Psoas muscle (tissue), 7 donors: ENCODE measurements at regions not wholly inside any gene's neighbourhood (a gene's known extent, or its start where the extent isn't known, plus 50 kb on each side); places are given as distances from the start of the nearest gene placed in this dataset.

ENCODE experiments used
- ATAC-seq, 4 donors: fragments of 200-7000 bp; cut with Tn5 transposase; one replicate each; pipeline ENCODE4 v1.9.1; 2020; ENCODE audit warnings: moderate library complexity in 3 of 4, mild to moderate bottlenecking in 2 of 4
- DNase-seq, 2 donors: peaks; one replicate each; pipeline ENCODE4 v3.0.0-alpha.2; 2020
- H3K27ac ChIP-seq: fragments of 200-600 bp; one replicate; pipeline ENCODE4 v1.8.0; 2022
- H3K27me3 ChIP-seq, 3 donors: fragments of 200-600 bp in 1 of 3; one replicate each; pipeline versions ENCODE4 v1.6.1 to v1.8.0; 2013 to 2022; ENCODE audit warnings: low read length in 2 of 3, mild to moderate bottlenecking in 2 of 3, moderate library complexity in 1 of 3; ENCODE audit not compliant: insufficient read depth in 3 of 3
- H3K36me3 ChIP-seq, 2 donors: fragments of 200-600 bp in 1 of 2; one replicate each; pipeline versions ENCODE4 v1.6.1 to v1.8.0; 2013 to 2022; ENCODE audit warnings: low read depth in 1 of 2, mild to moderate bottlenecking in 1 of 2, moderate library complexity in 1 of 2; ENCODE audit not compliant: insufficient read depth in 1 of 2
- H3K4me1 ChIP-seq: fragments of 200-600 bp; one replicate; pipeline ENCODE4 v1.8.0; 2022
- H3K4me3 ChIP-seq: fragments of 200-600 bp; one replicate; pipeline ENCODE4 v1.8.0; 2022; ENCODE audit warnings: mild to moderate bottlenecking
- H3K9me3 ChIP-seq: fragments of 200-600 bp; one replicate; pipeline ENCODE4 v1.8.0; 2022
- WGBS, 3 donors: extraction: QIAGEN DNeasy Blood & Tissue Kit; methylation state at CpG; one replicate each; pipeline versions ENCODE4 v1.1.6 to v1.1.7; 2013; 5-methylcytosine and 5-hydroxymethylcytosine counted together
- intact Hi-C, 2 donors: fragments of 100-400 bp; cut with DNase I; formaldehyde crosslinking; loops; one replicate each; pipeline versions ENCODE4 v1.11.0 to v1.14.2; 2022
- TF ChIP-seq, protein P1 (sequence below): fragments of 200-600 bp; IDR thresholded peaks from one replicate; pipeline ENCODE4 v1.8.0; 2022; ENCODE audit warnings: antibody characterized with exemption
- donor health status: healthy with polysubstance abuse.
- donor health status: DM: no; HTN: no; CAD: no; lungs with moderate emphysema.
- donor health status: Bipolar disorder and iron deficiency.
- donor health status: healthy.
- donor health status: DM: yes; HTN: yes; CAD: no.
- donor health status: DM: no; HTN: no; CAD: no.
- donor health status: DM: yes; HTN: yes; CAD: no.

DNA sequence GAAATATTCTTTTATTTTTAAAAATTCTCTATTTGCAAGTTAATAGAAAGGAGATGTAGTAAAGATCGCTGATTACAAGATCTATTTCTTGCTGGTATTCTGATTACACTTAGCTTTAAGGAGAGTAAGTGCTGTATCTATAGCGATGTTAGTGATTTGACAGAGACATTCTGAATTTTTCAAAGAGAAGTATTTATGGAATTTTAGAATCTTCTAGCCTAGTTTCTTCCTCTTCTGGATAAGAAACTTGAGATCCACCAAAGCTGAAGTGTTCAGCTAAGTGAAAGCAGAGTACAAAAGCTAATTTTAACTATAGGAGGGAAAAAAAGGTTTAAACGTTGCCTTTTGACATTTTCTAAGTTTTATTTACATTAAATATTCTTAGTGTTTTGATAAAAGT lies 72.1 kb upstream of the RARB start:
- Histone ChIP-seq H3K4me3 (peak overlapping the region; percentile 26), H3K27ac (no peak overlapping the region), H3K9me3 (no peaks in the 10 kb centered on the region), H3K4me1 (no peaks in the 10 kb centered on the region), H3K36me3 (no peaks in the 10 kb centered on the region), H3K27me3 (peaks cover 0 to 2% (median 0%) of the 10 kb centered on the region in 3 donors)
- TF ChIP-seq, protein P1, sequence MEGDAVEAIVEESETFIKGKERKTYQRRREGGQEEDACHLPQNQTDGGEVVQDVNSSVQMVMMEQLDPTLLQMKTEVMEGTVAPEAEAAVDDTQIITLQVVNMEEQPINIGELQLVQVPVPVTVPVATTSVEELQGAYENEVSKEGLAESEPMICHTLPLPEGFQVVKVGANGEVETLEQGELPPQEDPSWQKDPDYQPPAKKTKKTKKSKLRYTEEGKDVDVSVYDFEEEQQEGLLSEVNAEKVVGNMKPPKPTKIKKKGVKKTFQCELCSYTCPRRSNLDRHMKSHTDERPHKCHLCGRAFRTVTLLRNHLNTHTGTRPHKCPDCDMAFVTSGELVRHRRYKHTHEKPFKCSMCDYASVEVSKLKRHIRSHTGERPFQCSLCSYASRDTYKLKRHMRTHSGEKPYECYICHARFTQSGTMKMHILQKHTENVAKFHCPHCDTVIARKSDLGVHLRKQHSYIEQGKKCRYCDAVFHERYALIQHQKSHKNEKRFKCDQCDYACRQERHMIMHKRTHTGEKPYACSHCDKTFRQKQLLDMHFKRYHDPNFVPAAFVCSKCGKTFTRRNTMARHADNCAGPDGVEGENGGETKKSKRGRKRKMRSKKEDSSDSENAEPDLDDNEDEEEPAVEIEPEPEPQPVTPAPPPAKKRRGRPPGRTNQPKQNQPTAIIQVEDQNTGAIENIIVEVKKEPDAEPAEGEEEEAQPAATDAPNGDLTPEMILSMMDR, result no peak
- intact Hi-C loops, result no loop called here
- ATAC-seq (no peak), DNase-seq (no peak)
- 35 to 43% (median 38%) methylated on average over 3 of the region's 3 CpGs for WGBS, 3 donors

DNA sequence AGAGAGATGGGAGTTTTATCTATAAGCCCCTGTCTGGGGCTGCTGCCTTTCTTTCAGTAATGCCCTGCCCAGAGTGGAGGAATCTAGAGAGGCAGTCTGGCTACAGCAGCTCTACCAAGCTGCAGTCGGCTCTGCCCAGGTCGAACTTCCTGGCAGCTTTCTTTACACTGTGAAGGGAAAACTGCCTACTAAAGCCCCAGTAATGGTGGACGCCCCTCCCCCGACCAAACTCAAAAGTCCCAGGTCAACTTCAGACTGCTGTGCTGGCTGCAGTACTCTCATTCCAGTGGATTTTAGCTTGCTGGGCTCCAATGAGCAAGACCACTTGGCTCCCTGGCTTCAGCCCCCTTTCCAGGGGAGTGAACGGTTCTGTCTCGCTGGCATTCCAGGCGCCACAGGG lies 65.9 kb upstream of the RARB start:
- DNase-seq, result no peak
- WGBS, 3 donors, result 76 to 93% (median 89%) methylated on average over 7 of the region's 7 CpGs
- H3K4me3 ChIP-seq, result no peak overlapping the region
- H3K36me3 ChIP-seq, result no peaks in the 10 kb centered on the region
- no peaks in the 10 kb centered on the region for H3K27me3 ChIP-seq
- H3K9me3 ChIP-seq, result no peaks in the 10 kb centered on the region
- H3K27ac ChIP-seq, result no peak overlapping the region
- no peak for ATAC-seq
- intact Hi-C loops, result no loop called here
- TF ChIP-seq, protein P1, result no peak
- H3K4me1 ChIP-seq, result no peaks in the 10 kb centered on the region

DNA sequence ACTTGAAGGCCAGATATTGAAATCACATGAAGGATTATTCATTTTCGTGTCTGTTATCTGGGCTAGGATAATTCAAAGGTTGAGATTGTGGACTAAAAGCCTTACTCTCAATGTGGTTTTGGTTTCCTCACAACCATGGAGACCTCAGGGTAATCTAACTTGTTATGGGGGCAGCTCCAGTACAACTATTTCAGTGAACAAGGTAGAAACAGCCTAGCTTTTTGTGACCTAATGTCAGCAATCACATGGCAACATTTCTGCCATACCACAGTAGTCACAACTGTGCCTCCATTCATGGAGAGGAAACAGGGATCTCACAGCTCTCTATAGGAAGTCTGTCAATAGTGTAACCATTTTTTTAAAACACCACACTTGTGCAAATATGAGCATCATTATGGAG lies 62.4 kb upstream of the RARB start:
- H3K4me1 ChIP-seq, result no peaks in the 10 kb centered on the region
- no peak overlapping the region for H3K27ac ChIP-seq
- intact Hi-C loops, result no loop called here
- TF ChIP-seq, protein P1, result no peak
- no peaks in the 10 kb centered on the region for H3K9me3 ChIP-seq
- ATAC-seq (no peak), DNase-seq (no peak)
- H3K27me3 ChIP-seq, result no peaks in the 10 kb centered on the region
- no peaks in the 10 kb centered on the region for H3K36me3 ChIP-seq
- no peak overlapping the region for H3K4me3 ChIP-seq
- 91 to 97% (median 97%) methylated on average over 1 of the region's 1 CpG for WGBS, 3 donors

DNA sequence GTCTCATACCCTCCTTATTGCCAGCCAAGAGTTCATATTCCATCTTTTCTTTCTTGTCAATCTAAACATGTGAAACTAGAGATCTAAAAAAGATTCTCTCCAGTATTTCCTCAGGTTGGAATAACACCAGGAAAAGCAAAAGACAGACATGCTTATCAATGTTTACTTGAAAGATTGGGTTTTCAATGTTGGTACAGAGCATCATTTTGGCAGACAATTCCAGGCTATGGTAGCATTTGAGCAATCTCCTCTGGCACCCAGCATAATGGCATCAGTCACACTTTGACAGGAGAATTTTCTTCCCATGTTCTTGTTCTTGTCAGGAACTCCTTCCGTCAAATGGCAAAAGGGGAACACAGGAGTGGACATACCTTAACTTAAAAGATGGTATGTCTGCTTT lies 61.0 kb upstream of the RARB start:
- no peaks in the 10 kb centered on the region for H3K27me3 ChIP-seq
- no peaks in the 10 kb centered on the region for H3K36me3 ChIP-seq
- H3K27ac ChIP-seq, result no peak overlapping the region
- no peaks in the 10 kb centered on the region for H3K4me1 ChIP-seq
- no peak overlapping the region for H3K4me3 ChIP-seq
- DNase-seq (no peak), ATAC-seq (no peak)
- WGBS, 3 donors, result 58 to 83% (median 71%) methylated on average over 1 of the region's 1 CpG
- TF ChIP-seq, protein P1, result no peak
- intact Hi-C loops, result no loop called here
- no peaks in the 10 kb centered on the region for H3K9me3 ChIP-seq

DNA sequence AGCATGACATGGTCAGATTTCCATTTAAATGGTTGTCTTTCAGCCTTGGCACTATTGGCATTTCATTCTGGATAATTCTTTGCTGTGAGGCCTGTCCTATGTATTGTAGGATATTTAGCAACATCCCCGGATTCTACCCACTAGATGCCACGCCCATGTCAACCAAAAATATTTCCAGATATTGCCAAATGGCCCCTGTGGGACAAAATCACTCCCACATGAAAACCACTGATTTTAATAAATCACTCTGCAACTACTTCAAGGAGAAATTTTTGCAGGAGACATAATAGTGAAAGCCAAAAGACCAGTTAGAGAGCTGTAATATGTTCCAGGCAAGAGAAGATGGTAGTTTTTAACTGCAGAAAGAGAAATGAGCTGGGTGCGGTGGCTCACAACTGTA lies 55.9 kb upstream of the RARB start:
- ATAC-seq (no peak), DNase-seq (no peak)
- 70 to 77% (median 71%) methylated on average over 3 of the region's 3 CpGs for WGBS, 3 donors
- Histone ChIP-seq H3K4me3 (no peak overlapping the region), H3K27me3 (no peaks in the 10 kb centered on the region), H3K36me3 (no peaks in the 10 kb centered on the region), H3K4me1 (no peaks in the 10 kb centered on the region), H3K27ac (no peak overlapping the region), H3K9me3 (no peaks in the 10 kb centered on the region)
- intact Hi-C loops, result no loop called here
- TF ChIP-seq, protein P1, result no peak
